GM12878 (cell line): ENCODE measurements at regions not wholly inside any gene's neighbourhood (a gene's known extent, or its start where the extent isn't known, plus 50 kb on each side); places are given as distances from the start of the nearest gene placed in this dataset.

Experiments
- ATAC-seq: fragments of 200-7000 bp; cut with Tn5 transposase; 3 replicates; pipeline ENCODE4 v1.9.1; 2020; ENCODE audit warnings: mild to moderate bottlenecking, moderate library complexity
- BruUV-seq: library from RNA; stranded (reverse); fragments of 400-500 nt; replicated peaks from 2 replicates; lab custom pipeline; 2021; lab: Mats Ljungman, UMichigan
- CTCF ChIA-PET: fragments of 300-600 bp; sonication (Branson Sonifier 250); formaldehyde crosslinking; extraction: SDS; loops from one replicate; lab custom pipeline; 2021; ENCODE audit warnings: inconsistent platforms; lab: Yijun Ruan, JAX
- POLR2A ChIA-PET: fragments of 350-600 bp; formaldehyde crosslinking; extraction: SDS; loops from one replicate; lab custom pipeline; 2021; ENCODE audit warnings: inconsistent platforms; lab: Charles Lee
- RAD21 ChIA-PET: fragments of 300-600 bp; sonication (Branson Sonifier 250); formaldehyde crosslinking; loops from one replicate; lab custom pipeline; 2023; ENCODE audit warnings: antibody characterized with exemption; ENCODE audit not compliant: unreplicated experiment; lab: Charles Lee
- SMC1A ChIA-PET: fragments of 300-600 bp; sonication (Branson Sonifier 250); formaldehyde crosslinking; loops from one replicate; lab custom pipeline; 2023; ENCODE audit not compliant: unreplicated experiment, uncharacterized antibody; lab: Charles Lee
- DNase-seq: peaks from one replicate; pipeline ENCODE4 v3.0.0-alpha.2; 2011; ENCODE audit warnings: low read depth, low spot score
- FAIRE-seq: peaks from 3 replicates; lab custom pipeline; 2011; peaks lifted over from hg19 to GRCh38; lab: Jason Lieb, UNC
- H2AFZ ChIP-seq: 2 replicates; pipeline ENCODE4 v1.6.0; 2011; ENCODE audit warnings: low read depth, low read length, control low read depth; ENCODE audit not compliant: control insufficient read depth
- H3K27ac ChIP-seq: 2 replicates; pipeline ENCODE4 v1.5.1; 2011; ENCODE audit warnings: control low read depth; ENCODE audit not compliant: control insufficient read depth, insufficient read depth
- H3K27me3 ChIP-seq, 2 experiments: replicated peaks in 1 of 2; 2 replicates each; pipeline versions ENCODE4 v1.6.0 to v1.6.1; 2011; ENCODE audit warnings: low read length in 1 of 2; ENCODE audit not compliant: control insufficient read depth in 2 of 2, insufficient read depth in 2 of 2
- H3K36me3 ChIP-seq, 2 experiments: 2 replicates each; pipeline ENCODE4 v1.5.1; 2011; ENCODE audit warnings: low read length in 1 of 2; ENCODE audit not compliant: control insufficient read depth in 2 of 2, insufficient read depth in 2 of 2
- H3K4me1 ChIP-seq: 2 replicates; pipeline ENCODE4 v1.6.1; 2011; ENCODE audit warnings: mild to moderate bottlenecking, low read length, moderate library complexity, mixed read lengths; ENCODE audit not compliant: control insufficient read depth, insufficient read depth
- H3K4me2 ChIP-seq: 2 replicates; pipeline ENCODE4 v1.6.0; 2011; ENCODE audit warnings: control low read depth; ENCODE audit not compliant: control insufficient read depth, insufficient read depth
- H3K4me3 ChIP-seq: fragments of 200-600 bp; sonication (generic); 2 replicates; pipeline ENCODE4 v1.5.1; 2016
- H3K79me2 ChIP-seq: 2 replicates; pipeline ENCODE4 v1.6.0; 2011; ENCODE audit warnings: low read length; ENCODE audit not compliant: control insufficient read depth, insufficient read depth
- H3K9ac ChIP-seq: 2 replicates; pipeline ENCODE4 v1.8.0; 2011; ENCODE audit warnings: low read length, control low read depth, mixed read lengths; ENCODE audit not compliant: control insufficient read depth, insufficient read depth
- H3K9me3 ChIP-seq: replicated peaks from 3 replicates; pipeline ENCODE4 v1.5.1; 2011; ENCODE audit warnings: mild to moderate bottlenecking, low read length; ENCODE audit not compliant: control insufficient read depth, insufficient read depth
- H4K20me1 ChIP-seq: 2 replicates; pipeline ENCODE4 v1.6.0; 2011; ENCODE audit not compliant: control insufficient read depth, insufficient read depth
- ASH2L ChIP-seq: fragments of 300-600, 200-600 bp; sonication (generic); IDR thresholded peaks from 2 replicates; pipeline ENCODE4 v1.6.1; 2017; ENCODE audit warnings: low read depth, mild to moderate bottlenecking, borderline replicate concordance
- JUND ChIP-seq: IDR thresholded peaks from 2 replicates; pipeline ENCODE4 v1.6.1; 2012; ENCODE audit warnings: low read depth, mild to moderate bottlenecking, low read length, improper control_type of control experiment, moderate library complexity
- NFIC ChIP-seq: IDR thresholded peaks from 2 replicates; pipeline ENCODE4 v1.6.1; 2012; ENCODE audit warnings: low read depth, mild to moderate bottlenecking, inconsistent platforms, low read length, moderate library complexity
- ZNF384 ChIP-seq: IDR thresholded peaks from 2 replicates; pipeline ENCODE4 v1.6.1; 2012; ENCODE audit warnings: low read depth, mild to moderate bottlenecking, low read length, improper control_type of control experiment, borderline replicate concordance
- WGBS: methylation state at CpG from one replicate; pipeline ENCODE4 v1.1.6; 2016; ENCODE audit warnings: low lambda C conversion rate; ENCODE audit not compliant: insufficient replicate concordance, insufficient coverage; ENCODE audit errors: missing lambda C conversion rate; 5-methylcytosine and 5-hydroxymethylcytosine counted together
- in situ Hi-C: fragments of 300-500 bp; cut with MboI; formaldehyde crosslinking; loops from 9 replicates; pipeline ENCODE4 v1.14.3; 2018; ENCODE audit warnings: mixed read lengths
- intact Hi-C: fragments of 100-400 bp; cut with micrococcal nuclease; formaldehyde crosslinking; loops from one replicate; pipeline ENCODE4 v1.14.2; 2022; ENCODE audit not compliant: unreplicated experiment
- TF ChIP-seq, protein P1 (sequence below): fragments of 450-650 bp; IDR thresholded peaks from 2 replicates; pipeline ENCODE4 v1.6.1; 2016; ENCODE audit warnings: mild to moderate bottlenecking, moderate library complexity, borderline replicate concordance

DNA sequence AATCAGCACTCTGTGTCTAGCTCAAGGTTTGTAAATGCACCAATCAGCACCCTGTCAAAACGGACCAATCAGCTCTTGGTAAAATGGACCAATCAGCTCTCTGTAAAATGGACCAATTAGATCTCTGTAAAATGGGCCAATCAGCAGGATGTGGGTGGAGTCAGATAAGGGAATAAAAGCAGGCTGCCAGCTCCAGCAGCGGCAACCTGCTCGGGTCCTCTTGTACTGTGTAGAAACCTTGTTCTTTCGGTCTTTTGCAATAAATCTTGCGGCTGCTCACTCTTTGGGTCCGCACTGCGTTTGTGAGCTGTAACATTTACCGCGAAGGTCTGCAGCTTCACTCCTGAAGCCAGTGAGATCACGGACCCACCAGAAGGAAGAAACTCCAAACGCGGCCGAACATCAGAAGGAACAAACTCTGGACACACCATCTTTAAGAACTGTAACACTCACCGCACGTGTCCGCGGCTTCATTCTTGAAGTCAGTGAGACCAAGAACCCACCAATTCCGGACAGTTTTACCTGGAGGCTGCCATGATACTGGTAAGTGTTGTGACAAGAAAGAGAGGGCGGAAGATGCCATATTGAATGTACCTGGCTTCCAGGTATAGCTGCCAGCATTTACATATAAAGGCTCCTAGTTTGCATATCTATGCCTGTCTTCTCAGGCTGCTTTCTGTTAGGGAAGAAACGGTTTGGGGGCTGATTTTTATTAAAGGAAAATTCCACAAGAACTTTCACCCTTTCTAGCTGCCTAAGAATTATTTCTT, 758.5 kb upstream of the CTNND2 start:
- 60% methylated on average over 20 of the region's 20 CpGs for WGBS
- intact Hi-C loops (no loop called here), in situ Hi-C loops (no loop called here)
- TF ChIP-seq JUND = no peak
- no peak for TF ChIP-seq ASH2L
- TF ChIP-seq, protein P1, sequence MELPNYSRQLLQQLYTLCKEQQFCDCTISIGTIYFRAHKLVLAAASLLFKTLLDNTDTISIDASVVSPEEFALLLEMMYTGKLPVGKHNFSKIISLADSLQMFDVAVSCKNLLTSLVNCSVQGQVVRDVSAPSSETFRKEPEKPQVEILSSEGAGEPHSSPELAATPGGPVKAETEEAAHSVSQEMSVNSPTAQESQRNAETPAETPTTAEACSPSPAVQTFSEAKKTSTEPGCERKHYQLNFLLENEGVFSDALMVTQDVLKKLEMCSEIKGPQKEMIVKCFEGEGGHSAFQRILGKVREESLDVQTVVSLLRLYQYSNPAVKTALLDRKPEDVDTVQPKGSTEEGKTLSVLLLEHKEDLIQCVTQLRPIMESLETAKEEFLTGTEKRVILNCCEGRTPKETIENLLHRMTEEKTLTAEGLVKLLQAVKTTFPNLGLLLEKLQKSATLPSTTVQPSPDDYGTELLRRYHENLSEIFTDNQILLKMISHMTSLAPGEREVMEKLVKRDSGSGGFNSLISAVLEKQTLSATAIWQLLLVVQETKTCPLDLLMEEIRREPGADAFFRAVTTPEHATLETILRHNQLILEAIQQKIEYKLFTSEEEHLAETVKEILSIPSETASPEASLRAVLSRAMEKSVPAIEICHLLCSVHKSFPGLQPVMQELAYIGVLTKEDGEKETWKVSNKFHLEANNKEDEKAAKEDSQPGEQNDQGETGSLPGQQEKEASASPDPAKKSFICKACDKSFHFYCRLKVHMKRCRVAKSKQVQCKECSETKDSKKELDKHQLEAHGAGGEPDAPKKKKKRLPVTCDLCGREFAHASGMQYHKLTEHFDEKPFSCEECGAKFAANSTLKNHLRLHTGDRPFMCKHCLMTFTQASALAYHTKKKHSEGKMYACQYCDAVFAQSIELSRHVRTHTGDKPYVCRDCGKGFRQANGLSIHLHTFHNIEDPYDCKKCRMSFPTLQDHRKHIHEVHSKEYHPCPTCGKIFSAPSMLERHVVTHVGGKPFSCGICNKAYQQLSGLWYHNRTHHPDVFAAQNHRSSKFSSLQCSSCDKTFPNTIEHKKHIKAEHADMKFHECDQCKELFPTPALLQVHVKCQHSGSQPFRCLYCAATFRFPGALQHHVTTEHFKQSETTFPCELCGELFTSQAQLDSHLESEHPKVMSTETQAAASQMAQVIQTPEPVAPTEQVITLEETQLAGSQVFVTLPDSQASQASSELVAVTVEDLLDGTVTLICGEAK = no peak
- TF ChIP-seq ZNF384 = no peak
- TF ChIP-seq NFIC = no peak
- no peak for ATAC-seq
- Histone ChIP-seq H3K27ac (no peak overlapping the region), H3K4me1 (no peaks in the 10 kb centered on the region), H3K36me3 (no peaks in the 10 kb centered on the region), H3K27me3 (no peaks in the 10 kb centered on the region), H3K79me2 (no peaks in the 10 kb centered on the region), H3K9me3 (no peaks in the 10 kb centered on the region), H4K20me1 (no peaks in the 10 kb centered on the region), H3K4me2 (no peak overlapping the region), H3K9ac (no peak overlapping the region), H3K4me3 (no peak overlapping the region), H2AFZ (no peak overlapping the region)
- ChIA-PET RAD21 (no interaction called here), CTCF (no interaction called here), POLR2A (no interaction called here), SMC1A (no interaction called here)
- no peak for FAIRE-seq
- BruUV-seq = no TSS peak
- no peak for DNase-seq
